H9 (cell line): ENCODE measurements at regions not wholly inside any gene's neighbourhood (a gene's known extent, or its start where the extent isn't known, plus 50 kb on each side); places are given as distances from the start of the nearest gene placed in this dataset.

Experiments used
- DNase-seq: peaks from one replicate; pipeline ENCODE4 v3.0.0-alpha.2; 2017
- H2AFZ ChIP-seq: one replicate; pipeline ENCODE4 v1.6.1; 2013; ENCODE audit warnings: mild to moderate bottlenecking, low read length, control low read depth, moderate library complexity
- H2AK5ac ChIP-seq: 2 replicates; pipeline ENCODE4 v1.6.1; 2013; ENCODE audit warnings: low read length, control low read depth, mixed read lengths; ENCODE audit not compliant: insufficient read length
- H2BK120ac ChIP-seq: one replicate; pipeline ENCODE4 v1.6.1; 2013; ENCODE audit warnings: low read depth, mild to moderate bottlenecking, low read length, control low read depth, inconsistent platforms; ENCODE audit not compliant: poor library complexity, severe bottlenecking
- H2BK12ac ChIP-seq: 2 replicates; pipeline ENCODE4 v1.6.1; 2013; ENCODE audit warnings: low read length, control low read depth, mixed read lengths, low read depth; ENCODE audit not compliant: insufficient read length
- H2BK15ac ChIP-seq: 2 replicates; pipeline ENCODE4 v1.6.1; 2013; ENCODE audit warnings: low read depth, low read length, control low read depth
- H2BK20ac ChIP-seq: one replicate; pipeline ENCODE4 v1.6.1; 2013; ENCODE audit warnings: low read depth, mild to moderate bottlenecking, low read length, control low read depth, inconsistent platforms; ENCODE audit not compliant: poor library complexity, severe bottlenecking
- H2BK5ac ChIP-seq: 2 replicates; pipeline ENCODE4 v1.6.1; 2013; ENCODE audit warnings: low read length, control low read depth, mixed read lengths; ENCODE audit not compliant: insufficient read length
- H3K14ac ChIP-seq: 2 replicates; pipeline ENCODE4 v1.6.1; 2013; ENCODE audit warnings: low read length, control low read depth; ENCODE audit not compliant: insufficient read depth
- H3K18ac ChIP-seq: 2 replicates; pipeline ENCODE4 v1.6.1; 2013; ENCODE audit warnings: low read depth, mild to moderate bottlenecking, mixed read lengths, low read length, control low read depth; ENCODE audit not compliant: insufficient read length
- H3K23ac ChIP-seq: 2 replicates; pipeline ENCODE4 v1.6.1; 2013; ENCODE audit warnings: low read length, control low read depth, mixed read lengths, low read depth; ENCODE audit not compliant: insufficient read length
- H3K23me2 ChIP-seq: 2 replicates; pipeline ENCODE4 v1.6.1; 2013; ENCODE audit warnings: low read depth, mild to moderate bottlenecking, mixed read lengths, low read length, control low read depth; ENCODE audit not compliant: insufficient read length, poor library complexity, severe bottlenecking
- H3K27ac ChIP-seq: 2 replicates; pipeline ENCODE4 v1.5.1; 2013; ENCODE audit warnings: low read length, control low read depth, mixed read lengths, low read depth; ENCODE audit not compliant: insufficient read length
- H3K27me3 ChIP-seq: 2 replicates; pipeline ENCODE4 v1.6.1; 2013; ENCODE audit warnings: low read length, control low read depth, inconsistent platforms; ENCODE audit not compliant: insufficient read depth
- H3K4ac ChIP-seq: 2 replicates; pipeline ENCODE4 v1.6.1; 2013; ENCODE audit warnings: low read depth, mild to moderate bottlenecking, control low read depth, inconsistent platforms, low read length, moderate library complexity
- H3K4me1 ChIP-seq: 2 replicates; pipeline ENCODE4 v1.6.1; 2013; ENCODE audit warnings: low read length, control low read depth, inconsistent platforms; ENCODE audit not compliant: insufficient read depth
- H3K4me2 ChIP-seq: 2 replicates; pipeline ENCODE4 v1.6.1; 2013; ENCODE audit warnings: low read length, control low read depth, mixed read lengths; ENCODE audit not compliant: insufficient read length, insufficient read depth
- H3K56ac ChIP-seq: 2 replicates; pipeline ENCODE4 v1.6.1; 2013; ENCODE audit warnings: low read depth, mild to moderate bottlenecking, mixed read lengths, low read length, control low read depth; ENCODE audit not compliant: insufficient read length
- H3K79me1 ChIP-seq: 2 replicates; pipeline ENCODE4 v1.6.1; 2013; ENCODE audit warnings: low read depth, mild to moderate bottlenecking, moderate library complexity, low read length, control low read depth, inconsistent platforms; ENCODE audit not compliant: insufficient read depth, poor library complexity, severe bottlenecking
- H3K79me2 ChIP-seq: 2 replicates; pipeline ENCODE4 v1.6.1; 2013; ENCODE audit warnings: low read length, control low read depth, inconsistent platforms; ENCODE audit not compliant: insufficient read depth
- H3K9ac ChIP-seq: 2 replicates; pipeline ENCODE4 v1.6.1; 2013; ENCODE audit warnings: low read length, control low read depth, mixed read lengths; ENCODE audit not compliant: insufficient read length; ENCODE audit errors: extremely low read depth
- H3K9me3 ChIP-seq: one replicate; pipeline ENCODE4 v1.6.1; 2013; ENCODE audit warnings: low read depth, low read length, inconsistent platforms; ENCODE audit not compliant: control insufficient read depth
- H3T11ph ChIP-seq: one replicate; pipeline ENCODE4 v1.6.1; 2013; ENCODE audit warnings: mild to moderate bottlenecking, low read length, control low read depth, inconsistent platforms
- H4K20me1 ChIP-seq: one replicate; pipeline ENCODE4 v1.6.1; 2013; ENCODE audit not compliant: control insufficient read depth, insufficient read length, insufficient read depth
- H4K5ac ChIP-seq: 2 replicates; pipeline ENCODE4 v1.6.1; 2013; ENCODE audit warnings: low read depth, mild to moderate bottlenecking, mixed read lengths, low read length, control low read depth; ENCODE audit not compliant: insufficient read length
- H4K8ac ChIP-seq: replicated peaks from 2 replicates; pipeline ENCODE4 v1.6.1; 2013; ENCODE audit warnings: low read length, control low read depth, mixed read lengths, low read depth; ENCODE audit not compliant: insufficient read length
- H4K91ac ChIP-seq: 2 replicates; pipeline ENCODE4 v1.6.1; 2013; ENCODE audit warnings: low read depth, mild to moderate bottlenecking, moderate library complexity, mixed read lengths, low read length, control low read depth; ENCODE audit not compliant: insufficient read length
- H3K27ac Mint-ChIP-seq, 3 experiments: 2 replicates in 2 of 3; 3 replicates in 1 of 3; pipeline ENCODE4 v1.8.0; 2020 to 2021; ENCODE audit warnings: mixed read lengths in 3 of 3, mild to moderate bottlenecking in 1 of 3, moderate library complexity in 1 of 3
- H3K27me3 Mint-ChIP-seq: 2 replicates; pipeline ENCODE4 v1.8.0; 2021; ENCODE audit warnings: low read depth, mild to moderate bottlenecking, moderate library complexity, mixed read lengths
- H3K36me3 Mint-ChIP-seq, 3 experiments: 2 replicates in 2 of 3; 3 replicates in 1 of 3; pipeline ENCODE4 v1.8.0; 2020 to 2021; ENCODE audit warnings: low read depth in 3 of 3, mixed read lengths in 3 of 3; ENCODE audit not compliant: insufficient read depth in 1 of 3
- H3K4me1 Mint-ChIP-seq, 2 experiments: 2 replicates each; pipeline ENCODE4 v1.8.0; 2020; ENCODE audit warnings: mixed read lengths in 2 of 2
- H3K4me3 Mint-ChIP-seq, 2 experiments: 2 replicates in 1 of 2; 3 replicates in 1 of 2; pipeline ENCODE4 v1.8.0; 2020 to 2021; ENCODE audit warnings: mild to moderate bottlenecking in 2 of 2, mixed read lengths in 2 of 2, moderate library complexity in 1 of 2
- H3K9me3 Mint-ChIP-seq, 2 experiments: 2 replicates in 1 of 2; 3 replicates in 1 of 2; pipeline ENCODE4 v1.8.0; 2020; ENCODE audit warnings: mild to moderate bottlenecking in 2 of 2, mixed read lengths in 2 of 2, moderate library complexity in 1 of 2
- CTCF ChIP-seq: fragments of 200-600 bp; sonication (generic); conservative IDR thresholded peaks from 3 replicates; pipeline ENCODE4 v1.8.0; 2021; ENCODE audit warnings: antibody characterized with exemption, mild to moderate bottlenecking
- WGBS: extraction: QIAGEN DNeasy Blood & Tissue Kit; methylation state at CpG from one replicate; pipeline ENCODE4 v1.1.7; 2013; ENCODE audit warnings: missing lambda C conversion rate, low lambda C conversion rate, mixed read lengths; ENCODE audit not compliant: insufficient read length; ENCODE audit errors: extremely low coverage; 5-methylcytosine and 5-hydroxymethylcytosine counted together

GRCh38 chr7:41832941-41833340, 130.1 kb upstream of the INHBA start:
- WGBS: no CpG with 5 or more reads among the region's 4 CpGs
- H3K27ac Mint-ChIP-seq: no peak overlapping the region
- no peaks in the 10 kb centered on the region for H3K23me2 ChIP-seq

More at GRCh38 chr7:41832941-41833340, 130.1 kb upstream of the INHBA start:
- H3K4me2 ChIP-seq: no peak overlapping the region
- no peaks in the 10 kb centered on the region for H3K9me3 ChIP-seq
- peak; percentile 39 for DNase-seq
- no peak overlapping the region for H3K14ac ChIP-seq
- H3T11ph ChIP-seq: no peak overlapping the region
- peaks cover 2% of the 10 kb centered on the region for H3K4me1 ChIP-seq
- H2BK12ac ChIP-seq: no peak overlapping the region
- Mint-ChIP-seq H3K36me3 (peaks cover 0 to 17% (median 3%) of the 10 kb centered on the region in 3 experiments; a peak in 5 of 7 replicates), H3K4me3 (no peak overlapping the region), H3K27me3 (peaks cover 48% of the 10 kb centered on the region), H3K9me3 (peaks cover 15 to 22% of the 10 kb centered on the region in 2 experiments), H3K4me1 (peaks cover 12 to 15% of the 10 kb centered on the region in 2 experiments)
- H3K56ac ChIP-seq: no peak overlapping the region
- no peak overlapping the region for H2BK5ac ChIP-seq
- H4K20me1 ChIP-seq: no peaks in the 10 kb centered on the region
- H2AFZ ChIP-seq: no peak overlapping the region
- no peaks in the 10 kb centered on the region for H3K79me2 ChIP-seq
- H3K18ac ChIP-seq: no peak overlapping the region
- H2BK120ac ChIP-seq: no peak overlapping the region
- H4K8ac ChIP-seq: no peak overlapping the region
- no peak for TF ChIP-seq CTCF
- H4K5ac ChIP-seq: no peak overlapping the region
- no peak overlapping the region for H4K91ac ChIP-seq
- no peak overlapping the region for H2BK20ac ChIP-seq
- no peak overlapping the region for H2AK5ac ChIP-seq
- H3K4ac ChIP-seq: no peak overlapping the region
- H3K9ac ChIP-seq: no peak overlapping the region
- H3K79me1 ChIP-seq: no peaks in the 10 kb centered on the region
- H2BK15ac ChIP-seq: no peak overlapping the region
- no peaks in the 10 kb centered on the region for H3K27me3 ChIP-seq
- H3K27ac ChIP-seq: no peak overlapping the region
- no peak overlapping the region for H3K23ac ChIP-seq
